HG03175 (cell line): ENCODE measurements at regions not wholly inside any gene's neighbourhood (a gene's known extent, or its start where the extent isn't known, plus 50 kb on each side); places are given as distances from the start of the nearest gene placed in this dataset.

Experiments
- ATAC-seq: cut with Tn5 transposase; IDR thresholded peaks from one replicate; pipeline ENCODE4 v1.9.1; 2021; ENCODE audit warnings: mild to moderate bottlenecking, moderate library complexity; ENCODE audit not compliant: unreplicated experiment

DNA sequence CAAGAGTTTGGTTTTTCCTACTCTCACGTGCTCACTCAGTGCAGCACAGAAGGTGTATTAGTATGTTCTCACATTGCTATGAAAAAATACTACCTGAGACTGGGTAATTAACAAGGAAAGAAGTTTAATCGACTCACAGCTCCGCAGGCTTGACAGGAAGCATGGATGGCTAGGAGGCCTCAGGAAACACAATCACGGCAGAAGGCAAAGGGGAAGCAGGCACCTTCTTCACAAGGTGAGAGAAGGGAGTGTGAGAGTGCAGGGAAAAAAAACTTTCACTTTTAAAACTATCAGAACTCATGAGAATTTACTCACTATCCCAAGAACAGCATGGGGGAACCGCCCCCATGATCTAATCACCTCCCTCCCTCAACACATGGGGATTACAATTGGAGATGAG, 185.8 kb upstream of the TMPO start:
- ATAC-seq: no peak

DNA sequence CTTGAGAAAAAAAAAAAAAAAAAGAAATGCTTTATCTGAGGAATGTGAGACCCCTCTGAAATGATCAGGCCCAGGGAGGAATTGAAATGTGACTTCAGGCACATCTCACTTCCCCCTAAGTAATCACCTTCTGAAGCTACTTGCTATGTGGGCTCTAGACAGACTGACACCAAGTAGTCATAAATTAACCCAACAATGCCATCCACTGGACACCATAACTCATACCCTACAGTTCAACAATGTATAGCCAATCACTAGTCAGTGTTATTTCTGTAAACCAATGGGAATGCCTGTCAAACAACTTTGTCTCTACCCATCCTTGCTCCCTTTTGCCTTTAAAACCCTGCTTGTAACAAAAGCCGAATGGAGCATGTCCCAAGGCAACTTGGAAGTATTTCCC, 182.7 kb upstream of the TMPO start:
- ATAC-seq: peak; percentile 85

DNA sequence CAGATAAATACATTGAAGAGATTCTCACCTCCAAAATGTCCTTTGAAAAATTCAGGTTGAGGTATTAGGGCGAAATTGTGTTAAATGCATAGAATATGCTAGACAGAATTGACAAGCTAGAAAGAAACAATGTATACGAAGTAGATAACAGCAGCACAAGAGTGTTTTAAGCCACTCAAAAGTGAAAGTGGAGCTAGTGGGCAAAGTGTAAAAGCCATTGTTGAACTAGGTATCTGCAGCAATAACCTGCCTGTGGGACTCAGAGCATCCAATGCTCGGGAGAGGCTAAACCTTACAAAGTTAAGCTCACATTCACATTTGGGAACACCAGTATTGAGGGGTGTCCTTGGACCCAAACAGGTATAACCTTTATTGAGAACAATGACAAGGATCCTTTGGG, 180.6 kb upstream of the TMPO start:
- no peak for ATAC-seq

DNA sequence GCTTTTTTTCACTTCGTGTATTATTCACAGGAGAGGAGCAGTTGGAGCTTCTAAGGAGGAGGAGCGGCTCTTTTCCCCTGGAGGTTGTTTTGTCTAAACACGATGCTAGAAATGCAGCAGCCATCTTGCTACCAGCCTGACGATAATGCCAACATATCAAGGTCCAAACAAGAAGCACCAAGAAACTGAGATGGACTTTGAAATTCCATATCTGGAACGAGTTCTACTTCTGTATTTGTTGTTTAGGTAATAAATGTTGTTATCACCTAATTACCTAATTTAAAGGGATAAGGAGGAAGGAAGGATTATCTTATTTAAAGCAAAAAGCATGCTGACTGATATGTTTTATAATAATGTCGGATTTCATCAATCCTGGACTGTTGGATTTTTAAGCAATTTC, 174.4 kb upstream of the TMPO start:
- no peak for ATAC-seq

DNA sequence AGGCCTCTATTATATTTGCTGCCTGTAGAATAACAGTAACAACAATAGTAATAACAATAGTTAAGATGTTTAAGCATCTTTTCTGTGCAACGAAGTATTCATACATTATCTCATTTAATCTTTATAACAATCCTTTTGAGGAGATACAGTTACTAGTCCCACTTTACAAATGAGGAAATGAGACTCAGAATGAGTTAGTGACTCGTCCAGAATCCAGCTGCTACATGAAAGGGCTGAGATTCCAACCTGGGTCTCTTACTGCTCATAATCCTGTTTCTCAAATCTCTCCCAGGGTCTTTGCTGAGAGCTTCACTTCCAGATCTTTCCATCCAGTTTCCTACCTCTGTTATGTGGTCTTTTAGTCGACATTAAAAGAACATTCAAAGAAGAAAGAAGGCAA, 173.7 kb upstream of the TMPO start:
- no peak for ATAC-seq

DNA sequence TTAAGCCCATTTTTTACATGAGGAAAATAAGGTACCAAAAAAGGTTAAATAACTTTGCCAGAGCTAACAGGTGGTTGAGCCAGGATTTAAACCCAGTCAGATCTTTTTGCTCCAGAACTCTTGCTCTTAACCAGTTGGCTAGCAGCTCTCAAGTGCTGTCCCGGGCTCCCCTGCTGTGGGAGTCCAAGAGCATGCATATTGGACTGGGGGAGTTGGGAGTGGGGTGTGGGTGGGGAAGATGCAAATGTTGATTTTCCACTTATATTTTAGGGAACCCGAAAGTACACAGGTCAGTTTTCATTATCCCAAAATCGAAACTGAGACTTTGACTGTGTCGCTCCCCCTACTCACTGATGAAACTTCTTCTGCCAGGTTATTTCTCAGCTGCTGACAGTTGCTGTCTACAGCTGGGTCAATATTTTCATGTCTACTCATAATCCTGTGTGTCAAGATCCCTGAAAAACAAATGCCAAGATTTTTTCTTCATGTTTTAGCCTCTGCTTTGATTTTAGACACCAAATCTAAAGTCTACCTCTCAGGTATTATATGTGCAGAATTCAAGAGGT, 172.3 kb upstream of the TMPO start:
- no peak for ATAC-seq

DNA sequence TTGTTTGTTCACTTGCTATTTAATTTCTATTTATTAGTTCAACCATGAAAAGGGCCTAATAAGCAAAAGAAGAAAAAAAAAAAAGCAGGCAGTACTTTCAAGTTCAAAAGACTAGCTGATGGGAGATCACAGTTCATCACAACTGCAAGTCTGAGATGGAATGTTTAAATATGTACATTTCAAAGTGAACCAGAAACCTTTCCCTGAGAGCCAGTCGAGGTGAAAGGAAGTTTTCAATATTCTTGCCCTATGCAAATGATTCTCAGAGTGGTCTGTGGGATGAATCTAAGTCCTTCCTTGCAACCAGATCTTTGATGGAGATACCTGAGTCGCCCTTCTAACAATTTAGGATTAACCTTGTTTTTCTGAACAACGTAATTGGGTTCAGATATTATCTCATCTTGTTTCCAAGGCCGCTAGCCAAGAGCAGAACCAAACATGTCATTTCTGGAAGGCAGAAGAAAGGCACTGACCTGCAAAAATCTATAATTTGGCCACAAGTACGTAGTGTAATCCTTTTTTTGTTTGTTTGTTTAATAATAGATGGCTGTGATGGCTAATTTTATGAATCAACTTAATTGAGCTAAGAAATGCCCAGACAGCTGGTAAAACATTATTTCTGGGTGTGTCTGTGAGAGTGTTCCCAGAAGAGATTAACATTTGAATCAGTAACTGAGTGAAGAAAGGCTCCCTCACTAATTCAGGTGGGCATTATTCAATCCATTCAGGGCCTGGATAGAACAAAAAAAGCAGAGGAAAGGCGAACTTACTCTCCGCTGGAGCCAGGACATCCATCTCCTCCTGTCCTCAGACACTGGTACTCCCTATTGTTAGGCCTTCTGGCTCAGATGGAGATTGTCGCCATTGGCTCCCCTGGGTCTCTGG, 171.1 kb upstream of the TMPO start:
- no peak for ATAC-seq

DNA sequence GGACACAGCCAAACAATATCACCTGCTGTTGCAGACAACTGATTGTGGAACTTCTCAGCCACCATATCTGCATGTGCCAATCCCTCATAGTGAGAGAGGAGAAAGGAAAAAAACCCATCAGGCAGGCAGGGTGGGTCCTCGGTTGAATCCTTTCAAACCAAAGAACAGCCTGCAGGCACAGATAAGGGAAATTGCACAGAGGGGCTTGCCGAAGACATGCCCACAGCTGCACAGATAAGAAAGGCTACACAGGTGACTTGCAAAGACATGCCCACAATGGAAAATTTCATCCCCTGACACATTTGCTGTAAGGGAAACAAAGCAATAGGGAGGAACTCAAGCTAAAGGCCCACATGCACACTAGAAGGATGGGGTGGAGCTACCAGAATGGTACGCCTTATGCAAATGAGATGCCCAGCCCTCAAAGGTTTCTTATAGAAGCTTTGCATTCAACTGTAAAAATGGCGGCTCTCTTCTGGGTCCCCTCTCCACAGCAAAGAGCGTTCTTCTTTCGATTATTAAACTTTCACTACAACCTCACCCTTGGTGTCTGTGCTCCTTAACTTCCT, 170.0 kb upstream of the TMPO start:
- ATAC-seq: no peak

DNA sequence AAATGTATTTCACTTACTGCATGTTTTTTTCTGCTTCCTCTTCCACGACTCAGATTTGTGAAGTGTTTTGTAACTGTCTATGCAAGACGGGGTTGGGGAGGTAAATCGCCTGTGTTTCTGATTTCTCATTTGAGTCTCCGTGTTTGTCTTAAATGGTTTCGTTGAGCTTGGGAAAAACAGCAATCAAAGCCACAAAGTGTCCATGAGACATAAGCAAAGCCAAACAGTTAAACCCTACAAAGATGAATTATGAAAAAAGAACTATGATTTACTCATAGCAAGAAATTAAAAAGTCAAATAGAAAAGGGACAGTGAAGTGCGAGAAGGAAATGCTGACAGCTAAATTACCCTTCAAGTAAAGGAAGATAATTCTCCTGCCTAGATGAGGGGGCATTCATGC, 164.3 kb upstream of the TMPO start:
- ATAC-seq: no peak

DNA sequence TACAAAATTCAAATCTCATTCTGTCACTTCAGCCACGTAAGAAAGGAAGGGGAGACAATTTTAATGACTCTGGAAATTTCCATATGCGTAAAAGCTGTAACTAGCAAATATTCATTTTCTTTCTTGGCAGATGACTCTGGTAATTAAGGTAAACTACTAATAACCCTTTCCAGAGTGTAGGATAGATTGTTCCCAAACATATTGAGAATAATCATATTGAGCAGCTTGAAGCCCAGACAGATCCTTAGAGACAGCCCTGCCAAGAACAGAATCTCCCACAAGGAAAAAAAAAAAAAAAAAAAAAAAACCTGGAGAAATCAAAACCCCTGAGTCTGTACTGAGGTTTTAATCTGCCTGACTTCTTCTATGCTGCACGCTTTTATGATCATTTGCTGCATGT, 163.6 kb upstream of the TMPO start:
- no peak for ATAC-seq

DNA sequence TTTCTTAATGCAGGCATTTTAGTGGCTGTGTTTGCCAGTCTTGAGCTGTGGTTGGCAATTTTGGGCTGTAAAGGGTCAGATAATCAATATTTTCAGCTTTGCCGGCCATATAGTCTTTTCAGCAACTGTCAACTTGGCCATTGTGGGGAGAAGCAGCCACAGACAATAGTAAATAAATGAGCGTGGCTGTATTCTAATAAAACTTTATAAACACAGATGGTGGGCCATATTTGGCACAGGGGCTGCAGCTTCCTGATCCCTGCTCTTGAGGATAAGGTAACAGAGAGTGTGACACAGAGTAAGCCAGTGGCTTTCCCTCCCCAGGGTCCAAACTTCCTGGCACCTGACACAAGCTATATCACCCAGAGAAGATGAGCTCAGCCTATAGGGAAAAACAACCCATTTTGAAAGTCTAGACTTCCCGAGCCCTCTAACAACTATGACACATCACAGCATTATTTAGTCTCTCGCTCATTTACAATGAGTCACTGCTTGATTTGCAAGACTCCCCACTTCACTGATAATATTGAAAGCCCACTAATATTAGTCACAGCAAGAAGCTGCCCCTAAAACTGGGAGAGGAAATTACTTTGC, 163.1 kb upstream of the TMPO start:
- ATAC-seq: no peak

DNA sequence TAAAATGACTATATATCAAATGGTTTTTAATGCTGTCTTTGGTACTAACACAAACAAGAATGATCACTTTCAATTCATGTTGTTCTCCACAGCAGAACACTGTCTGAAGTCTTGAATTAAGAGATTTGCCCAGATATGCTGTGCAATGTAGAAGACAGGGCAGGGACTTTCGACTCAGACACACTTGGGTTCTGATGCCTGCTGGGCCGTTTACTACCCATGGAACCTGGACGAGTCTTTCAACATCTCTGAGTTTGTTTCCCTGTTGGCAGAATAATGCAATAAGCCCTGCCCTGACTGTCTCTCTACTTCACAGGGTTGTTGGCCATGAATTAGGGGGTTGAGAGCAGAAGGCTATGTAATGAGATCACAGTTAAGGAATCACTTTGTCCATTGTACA, 162.6 kb upstream of the TMPO start:
- ATAC-seq: no peak

DNA sequence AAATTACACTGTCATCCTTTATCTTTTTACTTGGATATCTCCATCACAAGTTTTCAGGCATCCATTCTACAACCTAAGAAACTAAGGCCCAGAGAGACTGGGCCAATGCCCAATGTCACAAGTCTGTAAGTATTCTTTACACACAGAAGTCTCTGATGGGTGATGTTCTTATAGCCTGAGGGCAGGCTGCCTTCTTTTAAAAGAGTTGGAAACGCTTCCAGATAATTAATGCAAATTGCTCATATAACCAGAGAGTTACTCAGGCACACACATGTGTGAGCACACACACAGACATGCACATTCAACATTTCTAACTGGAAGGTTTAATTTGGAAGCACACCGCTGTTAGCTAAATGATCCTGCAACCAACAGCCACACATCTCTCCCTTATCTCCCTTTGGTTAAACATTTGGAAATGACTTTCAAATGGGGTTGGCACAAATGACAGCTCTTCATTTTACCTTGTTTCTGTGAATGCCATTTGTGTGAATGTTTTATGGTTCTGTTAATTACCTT, 160.8 kb upstream of the TMPO start:
- no peak for ATAC-seq

DNA sequence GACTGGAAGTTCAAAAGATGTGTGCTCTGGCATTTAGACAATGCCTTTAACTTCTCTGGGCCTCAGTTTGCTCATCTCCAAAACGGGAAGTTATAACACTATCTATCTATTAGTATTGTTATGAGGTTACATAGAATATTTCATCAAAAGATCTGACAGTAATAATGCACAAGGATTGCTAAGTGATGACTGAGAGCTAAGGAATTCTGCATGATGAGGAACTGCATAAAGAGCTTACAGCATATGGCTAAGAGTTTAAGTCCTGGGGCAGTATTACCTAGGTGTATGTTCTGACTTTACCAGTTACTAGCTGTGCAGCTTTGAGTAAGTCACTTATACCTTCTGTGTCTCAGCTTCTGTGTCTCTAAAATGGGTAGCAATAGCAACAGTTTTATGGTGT, 160.1 kb upstream of the TMPO start:
- ATAC-seq: no peak

DNA sequence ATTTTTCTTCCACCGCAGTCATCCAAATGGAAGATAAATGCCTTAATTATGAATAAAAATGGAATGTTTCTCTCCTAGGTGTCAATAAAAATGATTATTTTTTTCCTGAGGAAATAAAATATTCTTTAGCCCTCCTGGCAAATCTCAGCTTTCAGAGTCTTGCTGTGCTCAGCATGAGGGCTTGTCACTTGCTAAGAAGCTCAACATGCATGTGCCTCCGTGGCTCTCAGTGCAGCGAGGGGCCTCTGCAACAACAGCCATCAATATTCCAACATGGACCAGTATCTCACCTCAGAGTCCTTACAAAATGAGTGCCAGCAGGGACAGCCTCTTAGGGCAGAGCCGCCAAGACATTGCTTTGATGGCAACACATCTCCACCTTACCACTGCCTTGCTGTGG, 159.5 kb upstream of the TMPO start:
- ATAC-seq: no peak

DNA sequence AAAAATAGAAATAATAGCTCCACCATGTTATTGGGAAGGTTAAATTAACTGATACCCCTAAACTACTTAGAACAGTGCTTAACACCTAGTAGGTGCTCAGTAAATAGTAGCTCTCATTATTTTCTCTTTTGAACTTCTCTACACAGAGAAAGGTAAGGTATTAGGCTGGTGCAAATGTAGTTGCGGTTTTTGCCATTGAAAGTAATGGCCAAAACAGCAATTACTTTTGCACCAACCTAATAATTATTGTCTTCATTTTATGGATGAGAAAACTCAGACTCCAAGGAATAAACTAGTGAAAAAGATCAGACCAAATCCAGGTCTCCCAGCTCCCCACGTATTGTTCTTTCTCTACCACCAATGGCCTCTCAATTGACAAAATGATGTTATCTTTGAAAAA, 157.2 kb upstream of the TMPO start:
- ATAC-seq: no peak

DNA sequence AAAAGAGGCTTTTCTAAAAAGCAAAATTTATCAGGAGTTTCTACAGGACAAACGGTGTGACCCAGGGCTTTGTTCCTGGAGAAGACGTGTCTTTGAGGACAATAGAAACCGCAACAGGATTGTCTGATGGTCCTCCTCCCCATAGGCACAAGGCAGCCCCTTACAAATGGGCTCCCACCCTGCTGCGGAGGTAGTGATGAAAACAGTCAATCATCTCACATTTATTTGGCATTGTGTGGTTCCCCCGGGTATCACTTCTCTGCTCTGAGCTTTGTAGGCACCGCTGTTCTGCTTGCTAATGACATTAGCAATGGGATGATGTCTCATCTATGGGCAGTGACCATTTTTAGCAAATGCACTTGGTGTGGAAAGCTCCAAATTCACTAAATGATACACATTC, 155.5 kb upstream of the TMPO start:
- no peak for ATAC-seq

DNA sequence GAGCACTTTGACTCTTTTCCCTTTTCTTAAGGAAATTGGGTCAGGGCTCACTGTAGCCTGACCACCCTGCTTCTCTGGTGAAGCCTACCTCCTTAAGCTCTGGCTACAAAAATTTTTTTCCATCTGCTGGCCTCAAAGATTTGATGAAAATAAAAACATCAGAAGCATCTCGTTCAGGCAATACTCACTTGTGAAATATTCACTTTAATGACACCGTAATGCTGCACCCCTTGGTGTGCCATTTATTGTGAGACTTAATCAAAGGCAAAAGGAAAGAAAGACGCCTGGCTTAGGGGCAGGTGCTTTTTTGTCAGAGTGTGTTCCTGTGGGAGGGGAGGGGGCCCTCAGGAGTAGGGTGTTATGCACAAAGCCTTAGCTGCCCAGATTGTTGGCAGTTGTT, 155.0 kb upstream of the TMPO start:
- no peak for ATAC-seq

DNA sequence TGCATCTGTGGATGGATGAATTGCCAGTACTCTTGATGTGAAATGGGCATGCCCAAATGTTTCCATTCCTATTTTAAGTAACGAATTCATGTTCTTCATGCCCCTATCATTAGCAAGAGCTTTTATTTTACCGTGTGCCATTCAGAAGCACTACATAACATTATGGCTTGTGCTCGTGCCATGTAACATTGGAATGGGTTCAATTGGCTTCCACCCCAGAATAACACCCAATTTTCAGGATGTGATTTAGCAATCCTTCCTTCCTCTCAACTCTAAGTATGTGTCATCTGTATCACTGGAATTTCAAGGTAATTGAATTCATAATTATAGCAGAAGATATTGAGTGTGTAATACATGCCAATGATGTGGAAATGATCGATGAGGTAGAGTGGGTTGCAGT, 145.8 kb upstream of the TMPO start:
- ATAC-seq: no peak

DNA sequence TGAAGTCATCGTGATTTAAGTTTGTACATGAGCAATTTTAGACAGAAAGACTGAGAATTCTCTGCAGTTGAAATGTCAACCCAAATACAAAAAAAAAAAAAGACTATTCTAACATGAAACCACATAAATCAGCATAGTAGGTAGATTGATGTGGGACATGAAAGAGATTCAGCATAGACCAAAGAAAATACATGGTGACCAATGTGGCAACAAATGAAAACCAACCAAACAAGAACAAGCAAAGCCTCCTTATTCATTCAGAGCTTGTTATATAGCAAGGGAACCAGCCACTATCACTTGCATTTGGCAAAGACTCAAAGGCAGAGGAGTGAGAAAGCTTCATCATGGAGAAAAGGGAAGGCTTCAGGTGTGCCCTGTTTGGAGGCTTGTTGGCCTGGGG, 144.4 kb upstream of the TMPO start:
- no peak for ATAC-seq

DNA sequence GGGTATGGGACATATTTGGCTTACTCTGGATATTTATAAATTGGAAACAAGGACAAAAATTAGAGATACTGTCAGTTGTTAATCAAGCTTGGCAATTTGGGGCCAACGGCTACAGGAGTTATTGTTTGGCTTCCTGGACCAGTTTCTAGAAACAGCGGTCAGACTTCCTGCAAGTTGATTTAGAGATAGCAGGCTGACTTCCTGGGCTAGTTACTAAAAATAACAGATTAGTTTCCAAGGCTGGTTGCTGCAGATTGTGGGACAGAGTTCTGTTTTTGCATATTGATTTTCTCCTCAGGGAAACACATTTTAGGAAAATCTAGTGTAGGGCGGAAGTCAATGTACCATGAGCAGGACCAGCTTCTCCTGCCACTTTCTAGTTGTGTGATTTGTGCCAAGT, 144.0 kb upstream of the TMPO start:
- ATAC-seq: no peak
